ENCODE measurements at regions not wholly inside any gene's neighbourhood (a gene's known extent, or its start where the extent isn't known, plus 50 kb on each side); places are given as distances from the start of the nearest gene placed in this dataset.

GRCh38 chr4:149017002-149017734 lies 575.0 kb upstream of the NR3C2 start:
- Histone ChIP-seq H3K36me3 (no peaks in the 10 kb centered on the region), H3K4me2 (no peak overlapping the region), H3K4me1 (no peaks in the 10 kb centered on the region), H3K27me3 (no peaks in the 10 kb centered on the region), H3K9me3 (no peaks in the 10 kb centered on the region), H3K4me3 (no peak overlapping the region), H3K27ac (no peak overlapping the region), H4K20me1 (no peaks in the 10 kb centered on the region), H3K9ac (no peak overlapping the region)
- TF ChIP-seq Cebpa-rat (IDR thresholded peaks at IDR 0.05): no peak

GRCh38 chr4:149009223-149009622 lies 567.0 kb upstream of the NR3C2 start:
- no peak overlapping the region for H3K4me2 ChIP-seq
- no peak overlapping the region for H3K9ac ChIP-seq
- H3K27me3 ChIP-seq: no peaks in the 10 kb centered on the region
- no peaks in the 10 kb centered on the region for H3K4me1 ChIP-seq
- H4K20me1 ChIP-seq: no peaks in the 10 kb centered on the region
- H3K36me3 ChIP-seq: no peaks in the 10 kb centered on the region
- no peaks in the 10 kb centered on the region for H3K9me3 ChIP-seq
- H3K27ac ChIP-seq: no peak overlapping the region
- no peak overlapping the region for H3K4me3 ChIP-seq
- TF ChIP-seq Cebpa-rat (IDR thresholded peaks at IDR 0.05): no peak

- Histone ChIP-seq H3K4me1 (no peaks in the 10 kb centered on the region), H3K27me3 (no peaks in the 10 kb centered on the region), H3K9ac (no peak overlapping the region), H3K9me3 (no peaks in the 10 kb centered on the region), H4K20me1 (no peaks in the 10 kb centered on the region), H3K36me3 (no peaks in the 10 kb centered on the region), H3K27ac (no peak overlapping the region), H3K4me2 (no peak overlapping the region), H3K4me3 (no peak overlapping the region)
- no peak for TF ChIP-seq Cebpa-rat (IDR thresholded peaks at IDR 0.05)
Observed at GRCh38 chr4:149008415-149009025, 566.3 kb upstream of the NR3C2 start.

- TF ChIP-seq Cebpa-rat (IDR thresholded peaks at IDR 0.05): no peak
- no peaks in the 10 kb centered on the region for H3K36me3 ChIP-seq
Observed at GRCh38 chr4:149005191-149005590, 563.0 kb upstream of the NR3C2 start.

GRCh38 chr4:148999924-149000323 lies 557.7 kb upstream of the NR3C2 start:
- no peak for TF ChIP-seq Cebpa-rat (IDR thresholded peaks at IDR 0.05)
- H3K9me3 ChIP-seq: no peaks in the 10 kb centered on the region
- H3K4me2 ChIP-seq: no peak overlapping the region
- H3K4me1 ChIP-seq: no peaks in the 10 kb centered on the region
- no peak overlapping the region for H3K9ac ChIP-seq
- no peaks in the 10 kb centered on the region for H3K36me3 ChIP-seq
- no peaks in the 10 kb centered on the region for H3K27me3 ChIP-seq
- no peaks in the 10 kb centered on the region for H4K20me1 ChIP-seq
- H3K27ac ChIP-seq: no peak overlapping the region
- H3K4me3 ChIP-seq: no peak overlapping the region

More at GRCh38 chr4:149005191-149005590, 563.0 kb upstream of the NR3C2 start:
- Histone ChIP-seq H3K4me3 (no peak overlapping the region), H3K9me3 (no peaks in the 10 kb centered on the region), H4K20me1 (no peaks in the 10 kb centered on the region), H3K27me3 (no peaks in the 10 kb centered on the region), H3K27ac (no peak overlapping the region), H3K4me2 (no peak overlapping the region), H3K9ac (no peak overlapping the region), H3K4me1 (no peaks in the 10 kb centered on the region)

- no peak for TF ChIP-seq Cebpa-rat (IDR thresholded peaks at IDR 0.05)
- no peak overlapping the region for H3K4me3 ChIP-seq
- no peak overlapping the region for H3K4me2 ChIP-seq
- no peaks in the 10 kb centered on the region for H3K9me3 ChIP-seq
- H4K20me1 ChIP-seq: no peaks in the 10 kb centered on the region
- no peaks in the 10 kb centered on the region for H3K27me3 ChIP-seq
- H3K9ac ChIP-seq: no peak overlapping the region
- no peaks in the 10 kb centered on the region for H3K4me1 ChIP-seq
- H3K36me3 ChIP-seq: no peaks in the 10 kb centered on the region
- no peak overlapping the region for H3K27ac ChIP-seq
Observed at GRCh38 chr4:148998719-148999118, 556.5 kb upstream of the NR3C2 start.

GRCh38 chr4:148986951-148987350 lies 544.7 kb upstream of the NR3C2 start:
- H3K27ac ChIP-seq: no peak overlapping the region
- TF ChIP-seq Cebpa-rat (IDR thresholded peaks at IDR 0.05): no peak
- no peak overlapping the region for H3K4me2 ChIP-seq
- no peak overlapping the region for H3K9ac ChIP-seq
- H3K27me3 ChIP-seq: no peaks in the 10 kb centered on the region
- no peaks in the 10 kb centered on the region for H4K20me1 ChIP-seq
- H3K36me3 ChIP-seq: no peaks in the 10 kb centered on the region
- H3K9me3 ChIP-seq: peaks cover 9% of the 10 kb centered on the region
- H3K4me3 ChIP-seq: no peak overlapping the region
- H3K4me1 ChIP-seq: peaks cover 17% of the 10 kb centered on the region

GRCh38 chr4:148984951-148985350 lies 542.7 kb upstream of the NR3C2 start:
- Histone ChIP-seq H4K20me1 (no peaks in the 10 kb centered on the region), H3K27ac (no peak overlapping the region), H3K4me1 (peaks cover 23% of the 10 kb centered on the region), H3K36me3 (no peaks in the 10 kb centered on the region), H3K9ac (no peak overlapping the region), H3K27me3 (no peaks in the 10 kb centered on the region), H3K4me3 (no peak overlapping the region), H3K4me2 (no peak overlapping the region), H3K9me3 (peaks cover 9% of the 10 kb centered on the region)
- no peak for TF ChIP-seq Cebpa-rat (IDR thresholded peaks at IDR 0.05)

GRCh38 chr4:148982200-148982599 lies 540.0 kb upstream of the NR3C2 start:
- Histone ChIP-seq H3K27me3 (no peaks in the 10 kb centered on the region), H3K36me3 (no peaks in the 10 kb centered on the region), H3K4me1 (peaks cover 23% of the 10 kb centered on the region), H4K20me1 (no peaks in the 10 kb centered on the region), H3K4me3 (no peak overlapping the region), H3K27ac (peak overlapping the region; percentile 51; the same call in 1 of the 2 replicates), H3K9ac (no peak overlapping the region), H3K4me2 (peak overlapping the region; percentile 67), H3K9me3 (peaks cover 9% of the 10 kb centered on the region)
- TF ChIP-seq Cebpa-rat (IDR thresholded peaks at IDR 0.05): no peak

- Histone ChIP-seq H3K27ac (no peak overlapping the region), H3K9ac (no peak overlapping the region), H4K20me1 (no peaks in the 10 kb centered on the region), H3K4me2 (no peak overlapping the region), H3K36me3 (no peaks in the 10 kb centered on the region), H3K27me3 (no peaks in the 10 kb centered on the region), H3K4me3 (no peak overlapping the region), H3K9me3 (peaks cover 9% of the 10 kb centered on the region), H3K4me1 (peaks cover 23% of the 10 kb centered on the region)
- no peak for TF ChIP-seq Cebpa-rat (IDR thresholded peaks at IDR 0.05)
Observed at GRCh38 chr4:148980782-148981480, 538.7 kb upstream of the NR3C2 start.
